NCI-H2107 treated with DMSO at 0.1 percent for 48 hours (cell line): ENCODE measurements at regions not wholly inside any gene's neighbourhood (a gene's known extent, or its start where the extent isn't known, plus 50 kb on each side); places are given as distances from the start of the nearest gene placed in this dataset.
"Not testable (repeated sequence)": the region's sequence is repeated elsewhere in the genome, so short reads cannot be mapped to it uniquely, and the experiment has no call there.

Experiments
- DNase-seq: peaks from one replicate; lab custom pipeline; 2025; ENCODE audit not compliant: unreplicated experiment; lab: John Stamatoyannopoulos, UW

DNA sequence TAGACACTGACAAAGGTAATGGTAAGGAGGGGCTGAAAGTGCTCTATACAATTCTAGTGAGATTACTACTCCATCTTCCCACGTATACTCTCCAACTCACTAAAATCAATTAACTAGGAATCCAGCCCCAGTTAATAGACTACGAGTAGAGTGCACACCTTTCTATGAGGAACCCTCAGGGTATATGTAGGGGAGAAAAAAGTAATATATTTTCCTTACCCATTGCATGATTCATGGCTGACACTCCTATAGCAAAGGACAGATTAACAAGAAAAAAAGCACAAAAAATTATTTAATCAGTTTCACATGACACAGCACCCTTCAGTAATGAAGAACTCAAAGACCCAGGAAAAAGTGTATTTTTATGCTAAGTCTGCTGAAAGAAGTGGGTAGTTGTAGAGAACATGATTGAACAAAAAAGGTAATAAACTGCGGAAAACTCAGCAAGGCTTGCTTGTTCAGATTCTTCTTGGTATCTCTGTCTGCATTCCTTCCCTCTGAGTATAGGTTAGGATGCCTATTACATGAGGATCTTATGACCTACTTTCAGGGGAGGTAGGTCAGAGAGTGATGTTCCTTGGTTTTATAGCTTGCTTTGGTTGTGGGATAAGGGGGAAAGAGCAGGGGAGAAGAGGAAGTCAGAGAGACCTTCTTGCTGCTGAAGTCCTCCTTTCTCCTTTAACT, 342.0 kb upstream of the DLGAP1 start:
- no peak for DNase-seq

DNA sequence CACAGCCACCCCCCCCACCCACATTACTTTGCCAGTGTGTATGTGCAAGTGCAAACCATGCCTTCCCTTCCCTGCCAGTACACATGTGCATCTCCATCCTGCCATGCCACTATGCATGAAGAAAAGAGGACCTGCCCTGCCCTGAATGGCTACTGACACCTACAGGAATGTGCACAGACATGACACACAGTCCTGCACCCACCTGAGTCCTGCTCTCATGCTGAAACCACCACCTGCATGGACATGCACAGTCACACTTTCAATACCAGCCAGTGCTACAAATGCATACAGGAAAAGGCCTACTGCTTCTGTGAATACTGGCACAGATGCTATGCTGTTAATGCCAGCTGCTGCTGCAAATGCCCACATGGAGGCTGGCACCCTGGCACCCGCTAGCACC, 334.4 kb upstream of the DLGAP1 start:
- no peak for DNase-seq

DNA sequence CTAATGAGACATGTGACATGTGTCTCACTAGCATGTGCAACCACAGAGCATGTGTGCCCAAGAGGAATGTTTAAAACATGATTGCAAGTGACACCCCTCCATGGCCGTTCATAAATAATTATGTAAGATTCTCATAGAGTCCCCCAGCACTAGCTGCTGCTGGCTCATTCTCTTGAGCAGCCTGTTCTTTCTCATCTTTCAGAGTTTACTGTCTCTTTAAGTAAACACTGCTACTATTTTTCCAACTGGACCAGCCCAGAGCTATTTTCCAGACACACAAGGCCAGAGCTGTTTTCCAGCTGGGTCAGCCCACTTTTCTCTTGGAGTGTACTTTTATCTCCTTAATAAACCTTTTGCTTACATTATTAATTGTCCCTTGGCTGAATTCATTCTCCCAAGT, 326.8 kb upstream of the DLGAP1 start:
- no peak for DNase-seq

DNA sequence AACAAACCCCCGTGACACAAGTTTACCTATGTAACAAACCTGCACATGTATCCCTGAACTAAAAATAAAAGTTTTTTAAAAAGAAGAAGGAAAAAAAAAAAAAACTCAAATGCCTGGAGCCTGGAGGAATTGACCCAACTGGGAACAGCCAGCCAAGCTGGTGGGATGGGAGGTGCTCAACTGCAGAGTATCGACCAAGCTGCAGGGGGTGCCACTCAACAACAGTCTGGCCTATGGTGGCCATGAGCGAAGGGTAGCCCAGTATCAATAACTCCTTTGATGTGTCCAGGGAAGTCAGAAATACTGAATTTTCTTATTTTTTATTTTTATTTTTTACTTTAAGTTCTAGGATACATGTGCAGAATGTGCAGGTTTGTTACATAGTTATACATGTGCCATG, 310.3 kb upstream of the DLGAP1 start:
- DNase-seq, result no peak

DNA sequence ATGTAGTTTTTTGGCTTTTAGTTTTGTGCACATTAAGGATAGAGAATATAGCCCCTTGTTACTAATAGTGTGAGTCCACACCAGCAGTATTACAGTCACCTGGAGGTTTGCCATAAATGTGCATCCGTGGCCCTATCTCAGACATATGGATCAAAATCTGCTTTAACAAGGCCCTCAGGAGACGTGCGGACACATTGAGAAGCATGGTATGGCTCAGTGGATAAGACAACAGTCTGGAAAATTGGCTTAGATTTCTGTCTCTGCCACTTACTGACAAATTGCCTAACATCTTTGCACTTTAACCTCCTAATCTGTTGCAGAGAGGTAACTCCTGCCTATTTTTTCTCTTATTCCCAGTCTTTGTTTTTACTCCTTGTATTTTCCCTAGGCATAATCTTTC, 307.2 kb upstream of the DLGAP1 start:
- no peak for DNase-seq

DNA sequence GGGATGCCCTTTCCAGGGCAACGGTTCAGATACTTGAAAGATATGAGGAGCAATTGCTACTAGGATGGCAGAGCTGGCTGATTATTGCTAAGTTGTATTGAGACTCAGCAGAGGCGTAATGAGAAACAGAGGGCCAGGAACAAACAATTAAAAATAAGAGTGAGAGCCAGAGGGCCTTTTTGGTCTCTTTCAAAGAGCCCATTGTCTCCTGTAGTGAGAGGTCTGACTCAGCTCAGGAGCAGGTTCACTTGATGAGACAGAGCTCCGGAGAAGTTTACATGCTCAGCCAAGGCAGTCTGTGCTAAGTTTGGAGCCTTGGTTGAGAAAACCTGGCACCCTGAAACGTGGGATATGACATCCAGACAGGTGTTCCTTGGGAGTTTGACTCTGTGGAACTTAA, 303.9 kb upstream of the DLGAP1 start:
- no peak for DNase-seq

DNA sequence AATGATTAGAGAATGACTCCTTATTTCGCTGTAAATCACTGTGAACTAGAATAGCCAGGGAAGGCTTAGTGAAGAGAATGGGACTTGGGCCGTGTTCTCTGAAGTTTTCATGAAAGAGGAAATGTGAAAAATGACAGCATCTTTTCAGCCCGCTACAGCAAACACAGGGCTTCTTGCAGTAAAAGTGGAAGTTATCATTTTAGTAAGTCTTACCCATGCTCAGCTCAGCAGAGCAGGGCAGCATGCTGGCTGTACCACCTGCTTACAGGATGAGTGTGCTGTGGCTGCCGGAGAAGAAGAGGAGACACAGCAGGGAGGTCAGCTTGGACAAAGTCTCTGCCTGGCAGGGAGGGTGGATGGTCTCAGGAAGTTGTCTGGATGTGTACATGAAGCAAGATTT, 300.7 kb upstream of the DLGAP1 start:
- no peak for DNase-seq

DNA sequence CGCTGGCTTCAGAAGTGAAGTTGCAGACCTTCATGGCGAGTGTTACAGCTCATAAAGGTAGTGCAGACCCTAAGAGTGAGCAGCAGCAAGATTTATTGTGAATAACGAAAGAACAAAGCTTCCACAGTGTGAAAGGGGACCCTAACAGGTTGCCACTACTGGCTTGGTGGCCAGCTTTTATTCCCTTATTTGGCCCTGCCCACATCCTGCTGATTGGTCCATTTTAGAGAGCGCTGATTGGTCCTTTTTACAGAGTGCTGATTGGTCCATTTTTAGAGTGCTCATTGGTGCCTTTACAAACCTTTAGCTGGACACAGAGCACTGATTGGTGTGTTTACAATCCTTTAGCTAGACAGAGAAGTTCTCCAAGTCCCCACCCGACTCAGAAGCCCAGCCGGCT, 298.0 kb upstream of the DLGAP1 start:
- DNase-seq, result not testable (repeated sequence)

DNA sequence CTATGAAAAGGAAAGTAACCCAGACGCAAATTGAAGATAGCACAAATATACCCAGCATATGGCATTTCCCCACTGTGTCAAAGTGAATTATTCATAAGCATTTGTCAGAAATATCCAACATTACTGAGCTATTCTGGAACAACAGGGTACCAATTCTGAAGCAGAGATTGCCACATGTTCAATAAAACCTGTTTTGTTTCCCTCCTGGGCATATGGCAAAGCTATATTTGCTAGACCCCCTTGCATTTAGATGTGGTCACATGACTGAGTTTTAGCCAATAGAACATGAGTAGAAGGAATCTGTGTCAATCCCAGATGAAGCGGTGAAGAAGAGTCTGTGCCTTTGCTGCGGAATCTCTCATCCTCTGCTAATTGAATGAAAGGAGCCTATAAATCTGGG, 296.4 kb upstream of the DLGAP1 start:
- no peak for DNase-seq

DNA sequence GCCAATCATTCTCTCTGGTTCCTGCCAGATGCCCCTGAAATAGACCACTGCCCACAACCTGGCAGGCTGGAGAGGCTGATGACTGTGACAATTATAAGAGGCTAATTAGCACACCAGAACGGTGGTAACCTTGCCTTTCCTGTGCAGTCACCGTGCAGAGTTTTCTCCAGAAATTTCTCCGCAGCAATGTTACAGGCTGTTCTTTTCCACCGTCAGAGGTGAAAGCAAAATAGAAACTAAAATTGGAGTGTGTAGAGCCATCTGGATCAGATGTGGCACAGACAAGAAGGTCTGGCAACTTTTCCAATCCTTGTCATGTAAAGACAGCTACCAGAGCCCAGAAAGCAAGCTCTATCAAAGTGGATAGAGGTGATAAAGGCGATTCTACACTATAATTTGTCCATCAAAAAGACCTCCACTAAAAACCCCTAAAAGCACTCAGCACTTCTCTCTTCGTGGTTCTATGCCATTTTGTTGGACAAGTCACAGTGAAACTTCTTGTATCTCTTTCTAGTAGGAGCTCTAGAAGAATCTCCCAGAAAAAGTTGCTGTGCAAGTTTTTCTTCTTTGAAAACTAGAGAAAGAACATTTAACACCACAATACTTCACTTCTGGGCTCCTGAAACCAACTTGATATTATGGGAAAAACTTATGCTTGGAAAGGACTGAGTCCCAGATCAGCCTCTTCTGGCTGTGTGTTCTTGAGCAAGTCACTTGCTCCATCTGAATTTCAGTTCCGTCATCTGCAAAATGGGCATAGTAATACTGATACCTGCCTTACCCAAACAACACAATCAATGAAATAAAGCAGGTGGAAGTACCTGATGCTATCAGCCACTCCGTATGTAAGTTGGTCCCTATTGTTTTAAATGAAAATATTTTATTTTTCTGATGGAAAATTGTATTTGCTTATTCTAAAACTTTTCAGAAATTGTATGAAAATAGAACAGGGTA, 295.6 kb upstream of the DLGAP1 start:
- DNase-seq, result no peak

DNA sequence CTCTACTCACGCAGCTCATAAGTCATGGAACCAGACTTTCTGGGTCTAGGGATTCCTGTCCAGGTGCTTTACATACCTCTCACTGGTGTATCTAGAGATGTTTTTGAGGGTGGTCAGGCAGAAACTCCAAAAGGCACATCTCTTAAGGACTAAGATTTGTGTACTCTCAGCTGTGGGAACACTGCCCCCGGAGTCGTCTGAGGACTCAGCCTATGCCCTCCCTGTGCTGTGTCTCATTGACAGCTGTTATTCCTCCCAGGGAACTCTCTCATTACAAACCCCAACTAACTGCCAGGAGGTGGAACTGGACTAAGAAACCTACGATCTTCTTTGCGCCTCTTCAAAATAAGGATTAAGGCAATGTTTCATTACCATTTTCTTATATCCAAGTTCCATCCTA, 293.9 kb upstream of the DLGAP1 start:
- DNase-seq, result no peak

DNA sequence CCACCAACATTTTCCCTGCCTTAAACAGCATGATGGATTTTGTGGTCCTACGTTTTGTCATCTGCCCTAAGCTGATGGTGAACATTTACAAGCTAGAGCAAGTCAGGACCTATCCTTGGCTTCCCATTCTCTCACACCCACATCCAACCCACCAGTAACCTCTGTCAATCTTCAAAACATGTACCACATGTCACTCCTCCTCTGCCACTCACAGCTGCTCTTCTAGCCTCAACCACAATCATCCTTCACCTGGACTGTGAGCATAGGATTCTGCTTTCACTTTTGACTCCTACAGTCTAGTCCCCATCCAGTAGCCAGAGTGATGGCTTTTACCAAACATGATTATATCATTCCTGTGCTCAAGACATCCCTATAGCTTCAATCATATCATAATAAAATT, 279.8 kb upstream of the DLGAP1 start:
- DNase-seq, result no peak

DNA sequence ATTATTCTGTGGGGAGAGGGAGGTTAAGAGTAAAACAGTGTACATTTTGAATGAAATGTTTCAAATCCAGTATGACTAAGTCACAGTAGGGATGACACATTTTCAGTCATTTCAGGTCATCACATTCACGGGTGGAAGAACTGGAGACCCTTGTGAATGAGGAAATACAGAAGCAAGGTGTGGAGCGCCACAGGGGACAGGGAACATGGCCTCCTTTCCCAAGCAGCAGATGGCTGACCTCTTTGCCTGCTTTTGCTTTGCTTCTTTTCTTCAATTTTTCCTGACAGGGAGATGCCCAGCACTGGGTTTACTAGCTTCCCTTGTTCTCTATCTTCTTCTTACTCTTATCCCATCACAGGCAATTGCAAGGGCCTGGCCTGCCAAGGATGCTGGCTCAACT, 278.9 kb upstream of the DLGAP1 start:
- no peak for DNase-seq

DNA sequence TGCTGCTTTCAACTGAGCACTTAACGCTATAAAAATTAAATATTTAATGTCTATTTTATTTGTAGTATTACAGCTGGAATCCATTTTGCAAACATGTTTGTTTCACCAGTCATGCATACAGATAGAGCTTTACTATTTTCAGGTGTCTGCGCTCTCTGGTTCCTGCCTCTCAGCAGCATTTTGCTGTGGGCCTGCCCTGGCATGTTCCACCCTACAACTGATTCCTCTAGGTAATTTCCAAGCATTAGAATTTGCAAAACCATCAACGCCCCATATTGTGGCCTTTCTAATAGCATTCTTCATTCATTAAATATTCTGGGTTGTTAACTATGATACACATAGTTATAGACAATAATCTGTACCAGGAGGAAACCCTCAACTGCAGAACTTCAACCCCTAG, 266.4 kb upstream of the DLGAP1 start:
- DNase-seq, result no peak

DNA sequence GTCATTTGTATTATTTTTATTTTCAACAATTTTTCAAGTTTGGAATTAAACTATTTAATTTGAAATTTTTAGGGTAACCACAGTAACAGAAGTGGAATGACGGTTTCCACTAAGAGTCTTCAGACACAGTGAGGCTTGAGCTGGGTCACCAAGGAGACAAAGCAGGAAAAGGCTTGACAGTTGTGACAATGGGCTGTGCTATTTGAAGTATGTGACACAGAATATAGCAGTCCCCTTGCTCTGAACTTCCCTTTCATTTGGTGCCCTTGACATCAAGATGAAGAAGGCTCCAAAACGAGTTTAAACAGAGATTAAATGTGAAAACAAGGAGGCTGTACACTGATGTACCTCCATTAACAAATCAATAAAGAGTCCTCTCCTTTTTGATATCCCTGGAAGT, 265.4 kb upstream of the DLGAP1 start:
- DNase-seq, result no peak

DNA sequence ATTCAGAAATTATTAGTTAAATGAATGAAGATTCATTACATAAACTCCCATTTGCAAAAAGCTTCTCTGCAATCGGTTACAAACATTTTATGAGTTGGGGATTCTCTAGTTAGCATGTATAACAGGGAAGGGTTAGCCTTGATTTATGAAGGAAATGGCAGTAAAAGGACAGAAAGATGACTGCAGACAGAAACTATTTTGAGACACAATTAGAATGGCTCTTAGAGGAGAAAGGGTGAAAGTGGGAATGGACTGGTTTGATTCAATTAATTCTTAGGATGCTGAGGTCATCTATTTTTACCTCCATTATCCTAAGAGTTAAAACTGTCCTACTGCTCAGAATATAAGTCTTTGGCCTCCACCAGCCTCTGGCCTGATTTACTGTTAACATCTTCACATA, 250.8 kb upstream of the DLGAP1 start:
- DNase-seq, result no peak

DNA sequence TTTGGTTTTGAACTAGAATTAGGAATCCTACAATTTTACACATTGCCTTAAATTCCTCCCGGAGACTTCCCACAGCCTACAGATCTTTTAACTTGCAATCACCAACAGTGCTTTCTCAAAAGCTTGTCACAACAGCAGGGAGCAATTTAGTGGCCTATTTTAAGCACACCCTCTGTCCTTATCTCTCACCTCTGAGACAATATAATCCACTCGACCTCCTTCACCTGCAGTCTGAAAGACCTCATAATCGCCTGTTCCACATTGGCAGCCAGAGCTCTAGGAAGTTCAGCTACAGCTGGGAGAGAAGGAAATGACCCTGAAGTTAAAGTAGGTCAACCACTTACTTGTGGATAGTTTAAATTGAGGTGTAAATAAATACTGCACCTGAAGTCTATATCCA, 249.7 kb upstream of the DLGAP1 start:
- DNase-seq, result no peak

DNA sequence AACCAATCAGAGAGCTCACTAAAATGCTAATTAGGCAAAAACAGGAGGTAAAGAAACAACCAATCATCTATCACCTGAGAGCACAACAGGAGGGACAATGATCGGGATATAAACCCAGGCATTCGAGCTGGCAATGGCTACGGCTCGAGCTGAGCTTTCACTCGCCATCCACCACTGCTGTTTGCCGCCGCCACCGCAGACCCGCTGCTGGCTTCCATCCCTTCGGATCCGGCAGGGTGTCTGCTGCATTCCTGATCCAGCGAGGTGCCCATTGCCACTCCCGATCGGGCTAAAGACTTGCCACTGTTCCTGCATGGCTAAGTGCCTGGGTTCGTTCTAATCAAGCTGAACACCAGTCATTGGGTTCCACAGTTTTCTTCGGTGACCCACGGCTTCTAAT, 236.7 kb upstream of the DLGAP1 start:
- DNase-seq, result no peak

DNA sequence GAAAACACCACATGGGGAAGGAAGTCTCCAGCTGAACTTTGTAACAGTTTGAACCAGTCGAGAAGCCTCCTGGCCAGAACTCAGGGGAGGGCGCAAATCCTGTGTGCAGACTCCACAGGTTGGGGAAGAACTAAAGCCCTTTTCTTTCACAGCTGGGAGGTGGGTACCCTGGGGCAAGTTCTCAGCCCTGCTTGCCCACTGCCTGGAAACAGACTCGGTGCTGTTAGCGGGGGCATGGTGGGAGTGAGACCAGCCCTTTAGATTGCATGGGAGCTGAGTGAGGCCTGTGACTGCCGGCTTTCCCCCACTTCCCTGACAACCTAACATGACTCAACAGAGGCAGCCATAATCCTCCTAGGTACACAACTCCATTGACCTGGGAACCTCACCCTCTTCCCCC, 223.6 kb upstream of the DLGAP1 start:
- not testable (repeated sequence) for DNase-seq

DNA sequence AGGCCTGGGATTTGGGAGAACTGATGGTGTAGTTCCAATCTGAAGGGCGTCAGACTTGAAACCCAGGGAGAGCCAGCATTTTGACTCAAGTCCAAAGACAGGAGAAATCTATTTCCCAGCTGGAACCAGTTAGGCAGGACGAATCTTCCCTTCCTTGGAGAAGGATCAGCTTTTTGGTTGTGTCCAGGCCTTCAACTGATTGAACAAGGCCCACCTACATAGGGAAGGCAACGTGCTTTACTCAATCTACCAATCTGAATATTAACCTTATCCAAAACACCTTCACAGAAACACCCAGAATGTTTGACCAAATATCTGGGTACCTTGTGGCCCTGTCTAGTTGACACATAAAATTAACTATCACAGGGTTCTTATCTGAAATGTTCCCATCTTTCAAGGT, 221.9 kb upstream of the DLGAP1 start:
- no peak for DNase-seq

DNA sequence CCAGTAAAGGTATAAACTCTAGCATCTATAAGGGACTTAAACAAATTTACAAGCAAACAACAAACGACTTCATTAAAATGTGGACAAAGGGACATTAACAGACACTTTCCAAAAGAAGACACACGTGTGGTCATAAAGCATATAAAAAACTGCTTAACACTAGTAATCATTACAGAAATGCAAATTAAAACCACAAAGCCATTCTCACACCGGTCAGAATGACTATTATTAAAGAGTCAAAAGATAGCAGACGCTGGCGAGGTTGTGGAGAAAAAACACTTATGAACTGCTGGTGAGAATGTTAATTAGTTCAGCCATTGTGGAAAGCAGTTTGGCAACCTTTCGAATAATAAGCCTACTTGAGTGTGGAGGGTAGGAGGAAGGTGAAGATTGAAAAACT, 217.1 kb upstream of the DLGAP1 start:
- DNase-seq, result no peak

DNA sequence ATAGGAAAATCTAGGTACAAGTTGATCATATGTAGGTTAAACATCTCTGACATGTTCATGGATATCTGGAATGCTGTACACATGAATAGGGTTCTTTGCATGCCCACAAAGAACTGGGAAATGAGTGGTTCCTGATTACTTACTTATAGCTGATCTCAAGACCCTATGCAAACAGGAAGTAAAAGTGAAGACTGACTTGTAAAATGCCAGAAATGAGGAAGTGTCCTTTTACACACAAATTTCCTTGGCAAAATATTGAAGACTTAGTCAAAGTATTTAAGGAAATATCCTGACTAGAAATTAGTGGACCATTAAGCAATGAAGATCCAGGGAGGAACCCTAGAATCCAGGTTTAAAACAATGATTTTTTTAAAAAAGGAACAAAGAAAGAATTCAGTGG, 203.7 kb upstream of the DLGAP1 start:
- no peak for DNase-seq

DNA sequence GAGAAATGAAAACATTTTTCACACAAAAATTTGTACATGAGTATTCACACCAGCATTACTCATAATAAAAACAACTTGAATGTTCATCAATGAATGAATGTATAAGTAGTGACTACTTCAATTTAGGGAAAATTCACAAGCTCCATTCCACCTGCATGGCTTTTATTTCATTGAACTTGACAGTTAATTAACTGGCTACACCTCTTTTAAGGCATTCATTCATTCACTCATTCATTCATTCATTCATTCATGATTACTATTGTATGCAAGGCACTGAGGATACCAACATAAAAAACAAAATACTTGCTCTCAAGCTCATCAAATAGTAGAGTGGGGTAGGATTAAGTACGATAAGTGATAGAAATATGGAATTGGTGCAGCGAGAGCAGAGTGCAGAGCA, 198.3 kb upstream of the DLGAP1 start:
- DNase-seq, result no peak
